IMR-90 (cell line): ENCODE measurements at regions not wholly inside any gene's neighbourhood (a gene's known extent, or its start where the extent isn't known, plus 50 kb on each side); places are given as distances from the start of the nearest gene placed in this dataset.

Experiments used
- ATAC-seq: fragments of 200-7000 bp; cut with Tn5 transposase; 2 replicates; pipeline ENCODE4 v1.9.1; 2020; ENCODE audit warnings: low read depth, mild to moderate bottlenecking, moderate library complexity
- BruUV-seq: library from RNA; stranded (reverse); fragments of 400-500 nt; replicated peaks from 2 replicates; lab custom pipeline; 2021; lab: Mats Ljungman, UMichigan
- CTCF ChIA-PET: fragments of 300-600 bp; formaldehyde crosslinking; extraction: SDS; loops from one replicate; lab custom pipeline; 2021; ENCODE audit warnings: antibody characterized with exemption; lab: Yijun Ruan, JAX
- POLR2A ChIA-PET: fragments of 300-600 bp; sonication (Branson Sonifier 250); formaldehyde crosslinking; loops from one replicate; lab custom pipeline; 2022; ENCODE audit warnings: antibody characterized with exemption; ENCODE audit not compliant: unreplicated experiment; lab: Charles Lee
- DNase-seq: peaks from one replicate; pipeline ENCODE4 v3.0.0; 2013
- H2AFZ ChIP-seq: replicated peaks from 2 replicates; pipeline ENCODE3; 2013; ENCODE audit warnings: low read length, mild to moderate bottlenecking; ENCODE audit not compliant: poor library complexity
- H2AK5ac ChIP-seq: 2 replicates; pipeline ENCODE4 v1.6.1; 2013; ENCODE audit warnings: low read depth, low read length, inconsistent platforms
- H2AK9ac ChIP-seq: replicated peaks from 2 replicates; pipeline ENCODE3; 2013; ENCODE audit warnings: mild to moderate bottlenecking, low read depth, low read length, moderate library complexity; ENCODE audit not compliant: poor library complexity
- H2BK120ac ChIP-seq: 2 replicates; pipeline ENCODE4 v1.6.1; 2013; ENCODE audit warnings: low read depth, low read length, inconsistent platforms
- H2BK15ac ChIP-seq: 3 replicates; pipeline ENCODE4 v1.6.1; 2013; ENCODE audit warnings: low read depth, low read length, inconsistent platforms
- H2BK20ac ChIP-seq: 2 replicates; pipeline ENCODE4 v1.6.1; 2013; ENCODE audit warnings: low read depth, mild to moderate bottlenecking, inconsistent platforms, low read length, moderate library complexity
- H2BK5ac ChIP-seq: 2 replicates; pipeline ENCODE4 v1.6.1; 2013; ENCODE audit warnings: mild to moderate bottlenecking, low read depth, low read length, inconsistent platforms; ENCODE audit not compliant: poor library complexity, severe bottlenecking
- H3K14ac ChIP-seq: replicated peaks from 2 replicates; pipeline ENCODE4 v1.6.1; 2013; ENCODE audit warnings: low read depth, low read length, inconsistent platforms
- H3K18ac ChIP-seq: 2 replicates; pipeline ENCODE4 v1.6.1; 2013; ENCODE audit warnings: low read depth, low read length, control low read depth
- H3K23ac ChIP-seq: 2 replicates; pipeline ENCODE4 v1.6.1; 2013; ENCODE audit warnings: low read depth, low read length, inconsistent platforms
- H3K27ac ChIP-seq: 2 replicates; pipeline ENCODE4 v1.5.1; 2013; ENCODE audit warnings: mild to moderate bottlenecking, control low read depth, low read length; ENCODE audit not compliant: insufficient read depth
- H3K27me3 ChIP-seq: 2 replicates; pipeline ENCODE4 v1.6.1; 2013; ENCODE audit warnings: low read length; ENCODE audit not compliant: control insufficient read depth, insufficient read depth
- H3K36me3 ChIP-seq: 2 replicates; pipeline ENCODE4 v1.6.1; 2013; ENCODE audit warnings: low read length, mixed read lengths; ENCODE audit not compliant: control insufficient read depth, insufficient read depth
- H3K4ac ChIP-seq: 2 replicates; pipeline ENCODE4 v1.6.1; 2013; ENCODE audit warnings: low read depth, low read length, inconsistent platforms
- H3K4me1 ChIP-seq: 2 replicates; pipeline ENCODE4 v1.6.1; 2013; ENCODE audit warnings: low read length, mixed read lengths; ENCODE audit not compliant: control insufficient read depth, insufficient read depth
- H3K4me2 ChIP-seq: 2 replicates; pipeline ENCODE4 v1.6.1; 2013; ENCODE audit warnings: low read depth, mild to moderate bottlenecking, control low read depth, low read length, moderate library complexity
- H3K4me3 ChIP-seq: 2 replicates; pipeline ENCODE4 v1.5.1; 2013; ENCODE audit warnings: low read depth, mild to moderate bottlenecking, control low read depth, low read length, moderate library complexity; ENCODE audit not compliant: insufficient read depth
- H3K56ac ChIP-seq: 2 replicates; pipeline ENCODE4 v1.6.1; 2013; ENCODE audit warnings: low read length, inconsistent platforms; ENCODE audit not compliant: insufficient read depth; ENCODE audit errors: extremely low read depth
- H3K79me1 ChIP-seq, 2 experiments: 2 replicates each; pipeline ENCODE4 v1.6.1; 2013; ENCODE audit warnings: low read length in 2 of 2, inconsistent platforms in 1 of 2, low read depth in 1 of 2
- H3K9ac ChIP-seq: 2 replicates; pipeline ENCODE4 v1.6.1; 2013; ENCODE audit warnings: low read depth, low read length, control low read depth
- H3K9me1 ChIP-seq: 2 replicates; pipeline ENCODE4 v1.6.1; 2013; ENCODE audit warnings: low read length, inconsistent platforms; ENCODE audit not compliant: insufficient read depth
- H3K9me3 ChIP-seq: 2 replicates; pipeline ENCODE4 v1.6.1; 2013; ENCODE audit warnings: low read length; ENCODE audit not compliant: control insufficient read depth, insufficient read depth
- H4K20me1 ChIP-seq: 2 replicates; pipeline ENCODE4 v1.6.1; 2013; ENCODE audit warnings: low read length, inconsistent platforms; ENCODE audit not compliant: insufficient read depth
- H4K5ac ChIP-seq: 2 replicates; pipeline ENCODE4 v1.6.1; 2013; ENCODE audit warnings: mild to moderate bottlenecking, low read depth, low read length, control low read depth
- H4K8ac ChIP-seq, 2 experiments: 2 replicates each; pipeline ENCODE4 v1.6.1; 2013; ENCODE audit warnings: low read depth in 2 of 2, low read length in 2 of 2, control low read depth in 1 of 2, inconsistent platforms in 1 of 2
- H4K91ac ChIP-seq: 2 replicates; pipeline ENCODE4 v1.6.1; 2013; ENCODE audit warnings: low read depth, low read length, inconsistent platforms; ENCODE audit not compliant: insufficient read depth
- BHLHE40 ChIP-seq: fragments of 150-350 bp; IDR thresholded peaks from 2 replicates; pipeline ENCODE4 v1.6.1; 2016; ENCODE audit warnings: mild to moderate bottlenecking, low read depth, low read length
- CEBPB ChIP-seq: IDR thresholded peaks from 2 replicates; pipeline ENCODE4 v1.6.1; 2012; ENCODE audit warnings: low read depth, low read length, improper control_type of control experiment
- CHD1 ChIP-seq: IDR thresholded peaks from 2 replicates; pipeline ENCODE4 v1.6.1; 2012; ENCODE audit warnings: low read depth, low read length, improper control_type of control experiment
- ELK1 ChIP-seq: fragments of 150-350 bp; IDR thresholded peaks from 2 replicates; pipeline ENCODE4 v1.6.1; 2016; ENCODE audit warnings: low read depth, mild to moderate bottlenecking, low read length, moderate library complexity, borderline replicate concordance
- FOS ChIP-seq: fragments of 150-350 bp; IDR thresholded peaks from 2 replicates; pipeline ENCODE4 v1.6.1; 2016; ENCODE audit warnings: low read depth, low read length
- MAFK ChIP-seq: IDR thresholded peaks from 2 replicates; pipeline ENCODE4 v1.6.1; 2012; ENCODE audit warnings: low read depth, low read length, improper control_type of control experiment
- MXI1 ChIP-seq: IDR thresholded peaks from 2 replicates; pipeline ENCODE4 v1.6.1; 2012; ENCODE audit warnings: low read depth, mild to moderate bottlenecking, low read length, moderate library complexity, borderline replicate concordance
- NFE2L2 ChIP-seq: fragments of 150-350 bp; IDR thresholded peaks from 2 replicates; pipeline ENCODE4 v1.6.1; 2016; ENCODE audit warnings: low read depth, mild to moderate bottlenecking, low read length
- POLR2A ChIP-seq: IDR thresholded peaks from 2 replicates; pipeline ENCODE4 v1.6.1; 2012; ENCODE audit warnings: mild to moderate bottlenecking, low read depth, low read length
- RCOR1 ChIP-seq: IDR thresholded peaks from 2 replicates; pipeline ENCODE4 v1.6.1; 2012; ENCODE audit warnings: mild to moderate bottlenecking, low read length, improper control_type of control experiment; ENCODE audit not compliant: insufficient replicate concordance
- RFX5 ChIP-seq: IDR thresholded peaks from 2 replicates; pipeline ENCODE4 v1.8.0; 2012; ENCODE audit warnings: low read depth, mild to moderate bottlenecking, low read length, moderate library complexity
- USF2 ChIP-seq: fragments of 150-350 bp; IDR thresholded peaks from 2 replicates; pipeline ENCODE4 v1.6.1; 2017; ENCODE audit warnings: mild to moderate bottlenecking, antibody characterized with exemption, low read length, low read depth
- dilution Hi-C: fragments of 300-500 bp; cut with HindIII; formaldehyde crosslinking; loops from one replicate; pipeline ENCODE4 v1.14.3; 2018; ENCODE audit warnings: low sequenced_read_pairs; ENCODE audit not compliant: unreplicated experiment
- in situ Hi-C: fragments of 300-500 bp; cut with MboI; formaldehyde crosslinking; loops from 3 replicates; pipeline ENCODE4 v1.14.3; 2019; ENCODE audit warnings: low sequenced_read_pairs, inconsistent platforms, mixed read lengths
- intact Hi-C: fragments of 100-400 bp; cut with micrococcal nuclease; formaldehyde crosslinking; loops from 2 replicates; pipeline ENCODE4 v1.10.0; 2022

- Histone ChIP-seq H2BK5ac (no peak overlapping the region), H3K27me3 (peaks cover 3% of the 10 kb centered on the region; the same call in 1 of the 2 replicates), H3K79me1 (no peaks in the 10 kb centered on the region), H3K27ac (no peak overlapping the region), H2BK120ac (no peak overlapping the region), H2AK5ac (no peak overlapping the region), H4K91ac (no peak overlapping the region), H3K56ac (no peak overlapping the region), H2BK20ac (no peak overlapping the region), H3K36me3 (no peaks in the 10 kb centered on the region), H3K4me2 (no peak overlapping the region), H3K9me3 (peaks cover 6% of the 10 kb centered on the region), H3K9me1 (no peaks in the 10 kb centered on the region), H3K9ac (no peak overlapping the region), H3K4me3 (no peak overlapping the region), H3K18ac (no peak overlapping the region), H3K14ac (no peak overlapping the region), H4K20me1 (no peaks in the 10 kb centered on the region), H4K5ac (no peak overlapping the region), H2AFZ (no peak overlapping the region), H3K23ac (no peak overlapping the region), H2AK9ac (no peak overlapping the region), H3K4me1 (no peaks in the 10 kb centered on the region), H2BK15ac (no peak overlapping the region), H3K4ac (no peak overlapping the region), H4K8ac (no peak overlapping the region)
- POLR2A ChIA-PET = no interaction called here
- dilution Hi-C loops = no loop called here
- TF ChIP-seq NFE2L2 = no peak
- TF ChIP-seq POLR2A = no peak
- no peak for TF ChIP-seq MAFK
- no peak for TF ChIP-seq CHD1
- no peak for TF ChIP-seq USF2
- no peak for TF ChIP-seq MXI1
- TF ChIP-seq FOS = no peak
- TF ChIP-seq BHLHE40 = no peak
- TF ChIP-seq RCOR1 = no peak
- TF ChIP-seq CEBPB = no peak
- TF ChIP-seq RFX5 = no peak
- TF ChIP-seq ELK1 = no peak
- CTCF ChIA-PET = no interaction called here
- ATAC-seq (no peak), DNase-seq (no peak)
- intact Hi-C loops = no loop called here
- in situ Hi-C loops = no loop called here
- no TSS peak for BruUV-seq
Observed at GRCh38 chr2:118747637-118748036, 99.8 kb downstream of the EN1 start.
